GM18519 (cell line): ENCODE measurements at regions not wholly inside any gene's neighbourhood (a gene's known extent, or its start where the extent isn't known, plus 50 kb on each side); places are given as distances from the start of the nearest gene placed in this dataset.
"Not testable (repeated sequence)": the region's sequence is repeated elsewhere in the genome, so short reads cannot be mapped to it uniquely, and the experiment has no call there.

Source experiments
- ATAC-seq: cut with Tn5 transposase; IDR thresholded peaks from one replicate; pipeline ENCODE4 v1.9.1; 2021; ENCODE audit warnings: mild to moderate bottlenecking, moderate library complexity; ENCODE audit not compliant: unreplicated experiment, low FRiP score

DNA sequence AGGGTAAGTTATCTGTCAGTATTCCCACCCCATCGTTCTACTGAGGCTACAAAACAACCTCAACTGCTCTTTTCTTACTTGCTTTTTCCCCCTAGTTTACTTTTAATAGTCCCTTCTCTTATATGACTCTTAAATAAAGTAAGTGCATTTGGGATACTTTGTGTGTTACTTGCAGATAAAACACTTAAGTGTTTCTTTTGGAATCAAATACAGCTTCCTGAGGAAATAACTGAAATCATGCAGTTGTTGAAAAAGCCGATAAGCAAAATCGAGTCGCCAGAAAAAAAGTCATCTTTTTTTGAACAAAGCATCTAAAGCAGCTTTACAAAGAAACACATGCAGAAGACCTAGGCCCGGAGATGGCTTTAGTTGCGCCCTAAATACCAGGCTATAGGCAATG is 53.5 kb upstream of the EPB41L4A start:
- ATAC-seq, result no peak

- no peak for ATAC-seq
Observed at GRCh38 chr5:112473989-112474388, 54.9 kb upstream of the EPB41L4A start.

DNA sequence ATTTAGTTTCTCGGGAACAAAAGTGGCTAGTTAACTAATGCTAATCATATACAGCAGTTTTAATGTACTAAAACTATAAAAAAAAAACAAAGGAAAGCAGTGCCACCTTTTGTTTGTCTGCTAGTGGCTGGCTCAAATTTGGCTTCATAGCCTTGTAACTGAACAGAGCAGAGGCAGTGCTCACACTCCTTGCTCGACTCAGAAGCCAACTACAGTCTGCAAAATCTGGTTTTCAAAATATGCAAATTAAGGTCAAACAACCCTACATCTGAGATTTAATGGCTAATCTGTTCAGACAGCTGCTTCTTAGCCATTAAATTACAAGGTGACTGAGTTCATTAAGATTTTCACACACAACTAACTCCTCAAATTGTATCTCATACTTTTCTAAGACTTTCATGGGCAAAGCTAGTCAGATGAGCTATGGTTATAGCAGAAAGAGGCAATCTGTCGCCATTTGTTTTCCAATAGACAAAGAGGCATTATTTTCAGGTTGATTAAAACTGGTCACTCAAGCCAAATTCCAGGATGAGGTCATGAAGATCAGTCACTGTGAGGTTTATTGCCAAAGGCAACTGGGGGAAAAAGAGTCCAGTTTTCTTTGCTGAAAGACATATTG is 56.8 kb upstream of the EPB41L4A start:
- ATAC-seq, result no peak

DNA sequence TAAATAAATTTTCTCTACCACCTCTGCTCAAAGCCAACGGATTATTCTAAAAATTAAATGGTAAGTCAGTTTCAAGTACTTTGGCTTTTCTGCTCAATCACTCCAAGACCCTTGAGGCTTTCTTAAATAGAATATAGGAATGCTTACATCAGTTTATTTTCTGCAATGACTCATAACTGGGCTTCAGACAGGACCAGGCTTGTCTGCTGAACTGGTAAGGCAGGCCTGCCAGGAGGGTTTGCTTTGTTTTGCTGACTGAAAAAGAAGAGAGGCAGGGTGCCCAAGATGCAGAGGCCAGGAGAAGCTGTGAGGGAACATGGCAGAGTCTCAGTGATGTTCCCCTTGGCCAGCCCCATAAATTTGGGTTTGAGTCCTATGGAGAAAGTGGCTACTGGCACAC is 60.3 kb upstream of the EPB41L4A start:
- no peak for ATAC-seq

DNA sequence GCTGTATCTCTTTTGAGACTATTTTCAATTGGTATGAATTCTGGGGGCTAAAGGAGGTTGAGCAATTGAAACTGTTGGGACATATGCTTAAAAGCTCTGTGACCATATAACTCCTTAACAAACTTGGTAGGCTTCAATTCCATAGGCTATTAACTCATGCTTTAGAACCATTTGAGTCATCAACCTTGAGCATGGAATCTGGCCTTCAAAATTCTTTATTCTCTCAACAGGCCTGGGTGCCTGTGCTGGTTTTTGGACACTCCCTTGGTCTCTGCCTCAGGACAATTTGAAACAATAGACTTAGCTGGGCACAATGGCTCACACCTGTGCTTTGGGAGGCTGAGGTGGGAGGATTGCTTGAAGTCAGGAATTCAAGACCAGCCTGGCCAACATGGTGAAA is 61.4 kb upstream of the EPB41L4A start:
- ATAC-seq, result no peak

DNA sequence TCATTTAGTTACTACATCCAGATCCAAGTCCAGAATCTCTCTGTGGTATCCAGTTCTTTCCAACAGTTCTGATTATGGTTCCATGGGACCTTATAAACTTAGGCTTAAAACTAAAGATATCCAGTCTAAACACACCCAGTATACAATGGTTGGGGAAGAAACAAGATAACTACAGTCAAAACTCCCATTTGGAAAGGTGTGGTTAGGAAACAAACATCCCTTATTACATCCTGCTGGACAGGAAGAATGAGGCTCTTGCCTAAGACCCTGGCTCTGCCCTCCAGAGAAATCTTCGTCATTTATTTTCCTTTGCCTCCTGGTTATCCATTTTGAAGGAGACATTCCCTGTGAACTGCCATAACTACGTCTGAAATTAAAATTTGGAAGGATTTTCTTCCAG is 64.6 kb upstream of the EPB41L4A start:
- ATAC-seq, result no peak

- no peak for ATAC-seq
Observed at GRCh38 chr5:112485934-112486355, 66.9 kb upstream of the EPB41L4A start.

- no peak for ATAC-seq
Observed at GRCh38 chr5:112491257-112491656, 72.2 kb upstream of the EPB41L4A start.

DNA sequence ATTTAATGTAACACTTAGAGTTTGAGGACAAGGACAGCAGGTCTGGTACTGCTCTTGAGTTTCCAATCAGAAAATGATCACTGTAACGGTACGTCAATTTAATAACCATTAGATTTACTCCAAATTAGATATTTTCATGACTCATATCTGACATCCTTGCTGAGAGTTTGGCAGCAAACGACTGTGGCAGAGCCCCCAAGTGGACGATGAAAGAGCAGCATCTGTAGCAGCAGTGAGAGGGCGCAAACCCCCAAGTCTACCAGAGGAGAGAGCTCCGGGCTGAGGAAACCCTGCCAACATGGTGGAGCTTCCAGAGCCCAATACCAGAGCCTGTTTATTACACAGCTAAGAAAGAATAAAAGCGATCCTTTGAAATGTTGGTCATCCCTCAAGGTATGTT is 73.2 kb upstream of the EPB41L4A start:
- ATAC-seq, result peak; percentile 95

- not testable (repeated sequence) for ATAC-seq
Observed at GRCh38 chr5:112503749-112504501, 84.8 kb upstream of the EPB41L4A start.

DNA sequence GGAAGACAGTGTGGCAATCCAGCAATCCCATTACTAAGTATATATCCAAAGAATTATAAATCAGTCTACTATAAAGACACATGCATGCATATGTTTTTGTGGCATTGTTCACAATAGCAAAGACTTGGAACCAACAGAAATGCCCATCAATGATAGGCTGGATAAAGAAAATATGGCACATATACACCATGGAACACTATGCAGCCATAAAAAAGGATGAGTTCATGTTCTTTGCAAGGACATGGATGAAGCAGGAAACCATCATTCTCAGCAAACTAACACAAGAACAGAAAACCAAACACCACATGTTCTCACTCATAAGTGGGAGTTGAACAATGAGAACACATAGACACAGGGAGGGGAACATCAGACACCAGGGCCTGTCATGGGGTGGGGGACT is 90.0 kb upstream of the EPB41L4A start:
- ATAC-seq, result not testable (repeated sequence)

DNA sequence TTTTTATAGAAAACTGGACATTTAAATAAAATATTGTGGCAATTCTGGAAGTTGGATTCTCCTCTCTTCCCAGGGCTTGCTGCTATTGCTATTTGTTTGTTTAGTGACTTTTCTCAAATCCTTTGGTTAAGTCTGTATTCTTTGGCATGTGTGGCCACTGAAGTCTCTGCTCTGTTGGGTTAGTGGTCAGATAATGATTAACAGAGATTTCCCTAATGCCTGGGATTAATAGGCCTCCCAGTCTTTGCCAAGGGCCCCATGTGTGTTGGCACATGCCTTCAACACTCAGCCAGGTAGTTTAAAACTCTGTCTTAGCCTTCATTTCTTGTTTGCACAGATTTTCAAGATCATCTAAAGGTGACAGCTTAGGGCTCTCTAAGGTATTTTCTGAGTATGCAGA is 92.8 kb upstream of the EPB41L4A start:
- no peak for ATAC-seq

DNA sequence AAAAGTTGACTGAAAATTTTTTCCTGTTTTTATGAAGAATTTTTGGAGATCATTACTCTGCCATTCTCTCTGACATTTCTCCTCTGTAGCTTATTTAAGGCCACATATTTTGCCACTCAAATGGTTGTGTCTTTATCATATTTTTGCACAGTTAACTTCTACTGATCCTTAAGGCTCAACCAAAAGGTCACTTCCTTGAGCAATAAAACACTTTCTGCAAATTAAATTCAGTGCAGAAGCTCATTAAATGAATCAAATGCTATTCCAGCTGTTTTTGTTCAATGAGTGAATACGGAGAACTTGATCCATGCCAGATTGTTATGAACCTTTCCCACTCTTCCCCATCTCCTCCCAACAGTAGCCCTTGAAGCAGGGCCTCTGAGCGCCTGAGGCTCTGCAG is 93.8 kb upstream of the EPB41L4A start:
- no peak for ATAC-seq

- no peak for ATAC-seq
Observed at GRCh38 chr5:112514111-112514510, 95.0 kb upstream of the EPB41L4A start.

- ATAC-seq, result not testable (repeated sequence)
Observed at GRCh38 chr5:112520474-112520873, 101.4 kb upstream of the EPB41L4A start.

DNA sequence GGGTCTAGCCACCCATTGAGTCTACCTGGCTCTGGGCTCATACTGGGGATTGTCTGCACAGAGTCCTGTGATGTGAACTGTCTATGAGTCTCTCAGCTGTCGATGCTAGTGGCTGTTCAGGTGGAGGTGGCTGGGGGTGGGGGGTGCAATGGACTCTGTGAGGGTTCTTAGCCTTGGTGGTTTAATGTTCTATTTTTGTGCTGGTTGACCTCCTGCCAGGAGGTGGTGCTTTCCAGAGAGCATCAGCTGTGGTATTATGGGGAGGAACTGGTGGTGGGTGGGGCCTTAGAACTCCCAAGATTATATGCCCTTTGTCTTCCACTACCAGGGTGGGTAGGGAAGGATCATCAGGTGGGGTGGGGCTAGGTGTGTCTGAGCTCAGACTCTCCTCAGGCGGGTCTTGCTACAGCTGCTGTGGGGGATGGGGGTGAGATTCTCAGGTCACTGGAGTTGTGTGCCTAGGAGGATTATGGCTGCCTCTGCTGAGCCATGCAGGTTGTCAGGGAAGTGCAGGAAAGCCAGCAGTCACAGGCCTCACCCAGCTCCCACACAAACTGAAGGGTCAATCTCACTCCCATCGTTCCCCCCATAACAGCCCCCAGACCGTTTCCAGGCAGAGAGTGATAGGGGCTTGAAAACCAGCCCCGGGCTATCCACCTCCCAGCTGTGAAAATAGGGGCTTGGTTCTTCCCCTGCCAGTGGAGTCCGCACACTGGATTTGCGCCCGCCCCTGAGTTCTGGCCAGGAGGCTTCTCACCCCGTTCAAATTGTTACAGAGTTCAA is 104.0 kb upstream of the EPB41L4A start:
- peak; percentile 41 for ATAC-seq

- peak; percentile 63 for ATAC-seq
Observed at GRCh38 chr5:112523674-112524263, 104.7 kb upstream of the EPB41L4A start.

DNA sequence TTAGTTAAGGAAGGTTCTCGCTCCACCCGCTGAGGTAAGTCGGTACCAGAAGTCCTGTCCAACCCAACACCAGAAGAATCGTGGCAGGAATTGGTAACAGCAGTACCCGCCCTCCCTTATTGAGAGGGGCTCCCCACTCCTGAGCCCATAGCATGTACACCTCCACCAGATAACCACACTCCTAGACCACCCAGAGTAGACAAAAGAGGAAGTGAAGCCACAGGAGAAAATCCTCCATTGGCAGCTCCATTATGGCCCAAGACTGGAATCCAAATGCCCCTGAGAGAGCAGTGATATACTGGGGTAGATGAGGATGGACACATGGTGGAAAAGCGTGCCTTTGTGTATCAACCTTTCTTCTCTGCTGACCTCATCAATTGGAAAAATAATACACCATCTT is 106.1 kb upstream of the EPB41L4A start:
- ATAC-seq, result no peak

DNA sequence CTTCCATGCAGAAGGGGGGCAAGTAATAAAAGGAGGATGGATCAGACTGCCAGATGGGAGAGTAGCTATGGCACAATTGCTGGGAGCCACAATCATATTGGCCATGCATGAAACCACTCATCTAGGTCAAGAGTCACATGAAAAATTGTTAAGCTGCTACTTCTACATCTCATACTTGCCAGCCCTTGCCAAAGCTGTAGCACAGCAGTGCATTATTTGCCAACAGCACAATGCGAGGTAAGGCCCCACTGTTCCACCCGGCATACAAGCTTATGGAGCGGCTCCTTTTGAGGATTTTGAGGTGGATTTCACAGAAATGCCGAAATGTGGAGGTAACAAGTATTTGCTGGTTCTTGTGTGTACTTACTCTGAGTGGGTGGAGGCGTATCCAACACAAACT is 109.9 kb upstream of the EPB41L4A start:
- no peak for ATAC-seq

GRCh38 chr5:112529525-112529924 is 110.4 kb upstream of the EPB41L4A start:
- ATAC-seq, result no peak
